ENCODE measurements at regions not wholly inside any gene's neighbourhood (a gene's known extent, or its start where the extent isn't known, plus 50 kb on each side); places are given as distances from the start of the nearest gene placed in this dataset.

DNA sequence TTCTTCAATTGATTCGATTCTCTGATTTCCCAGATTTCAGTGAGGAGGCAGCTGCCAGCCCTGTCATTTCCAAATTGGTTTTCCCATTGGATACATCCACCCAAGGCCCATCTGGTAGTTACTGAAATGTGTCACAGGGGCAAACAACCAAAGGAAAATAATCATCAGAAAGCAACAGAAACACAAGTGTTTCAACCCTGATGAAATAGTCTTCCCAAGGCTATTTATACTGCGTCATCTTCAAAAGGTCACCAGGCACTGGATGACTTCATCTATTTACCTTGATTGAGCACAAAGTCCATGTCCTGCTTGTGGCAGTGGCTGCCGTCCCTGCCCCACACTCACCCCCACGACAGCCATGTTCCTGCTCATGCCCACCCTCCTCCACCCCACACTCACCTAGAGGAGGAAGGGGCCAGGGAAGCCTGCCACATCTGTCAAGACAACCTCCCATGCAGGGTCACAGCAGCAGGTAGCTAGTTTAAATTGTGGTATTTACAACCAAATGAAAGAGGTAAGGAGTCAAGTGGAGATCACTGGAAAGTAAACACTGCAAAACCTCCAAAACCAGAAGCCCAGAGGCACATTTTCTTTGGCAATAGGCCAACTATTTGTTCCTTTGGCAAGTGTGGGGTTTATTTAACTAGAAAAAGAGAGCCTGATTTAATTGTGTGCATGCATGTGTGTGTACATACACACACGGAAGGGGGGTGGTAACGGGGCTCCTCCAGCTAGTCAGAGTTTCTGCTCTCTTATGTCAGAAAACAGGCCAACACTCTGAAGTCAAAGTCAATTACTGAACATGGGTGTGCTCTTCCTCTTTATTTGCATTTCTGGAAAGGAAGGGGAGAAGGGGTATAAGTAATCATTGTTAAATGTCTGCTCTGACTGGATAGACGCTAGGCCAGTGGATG is 49.5 kb upstream of the RAB4A start (continued):
- TF ChIP-seq NR2F2 (IDR thresholded peaks at IDR 0.05; ENCODE audit: borderline replicate concordance, low read depth) (peak; percentile 85), ZFP36L2 (CRISPR knock-in tag; IDR thresholded peaks at IDR 0.05) (no peak), SNRNP70 (IDR thresholded peaks at IDR 0.05; ENCODE audit: low read depth, low read length) (no peak), ZNF790 (CRISPR knock-in tag; IDR thresholded peaks at IDR 0.05; ENCODE audit: borderline replicate concordance) (no peak), KLF16 (CRISPR knock-in tag; IDR thresholded peaks at IDR 0.05) (peak in 1 of 2 experiments; percentile 93; a peak in 2 of 4 replicates), HMG20A (CRISPR knock-in tag; IDR thresholded peaks at IDR 0.05; ENCODE audit: borderline replicate concordance) (peak; percentile 75), MIER3 (CRISPR knock-in tag; IDR thresholded peaks at IDR 0.05; ENCODE audit: borderline replicate concordance) (peak; percentile 80), FOXJ3 (CRISPR knock-in tag; IDR thresholded peaks at IDR 0.05; ENCODE audit: borderline replicate concordance) (peak; percentile 96), NR2F1 (CRISPR knock-in tag; IDR thresholded peaks at IDR 0.05) (peak; percentile 63 to 80; a peak in 3 of 4 replicates), GABPA (IDR thresholded peaks at IDR 0.05; ENCODE audit: low read depth, low read length) (no peak), GABPA (CRISPR knock-in tag; IDR thresholded peaks at IDR 0.05; ENCODE audit: low read depth) (no peak; the same call in 1 of the 2 replicates), ATF1 (CRISPR knock-in tag; IDR thresholded peaks at IDR 0.05) (peak; percentile 78), TBP (CRISPR knock-in tag; IDR thresholded peaks at IDR 0.05) (no peak), NAIF1 (CRISPR knock-in tag; IDR thresholded peaks at IDR 0.05; ENCODE audit: borderline replicate concordance) (peak; percentile 42; the same call in 1 of the 2 replicates), FOXC1 (CRISPR knock-in tag; IDR thresholded peaks at IDR 0.05; ENCODE audit: borderline replicate concordance) (peak; percentile 85), ZKSCAN1 (IDR thresholded peaks at IDR 0.05; ENCODE audit: low read length) (no peak), ZNF274 (CRISPR knock-in tag; IDR thresholded peaks at IDR 0.05) (peak; percentile 48; the same call in 1 of the 2 replicates), NRL (CRISPR knock-in tag; IDR thresholded peaks at IDR 0.05; ENCODE audit: borderline replicate concordance) (no peak), ISL2 (CRISPR knock-in tag; IDR thresholded peaks at IDR 0.05) (peak; percentile 91), POGZ (CRISPR knock-in tag; IDR thresholded peaks at IDR 0.05) (peak; percentile 98), KDM5B (CRISPR knock-in tag; IDR thresholded peaks at IDR 0.05; ENCODE audit: borderline replicate concordance) (peak; percentile 54; the same call in 1 of the 2 replicates), ZNF660 (CRISPR knock-in tag; IDR thresholded peaks at IDR 0.05; ENCODE audit: borderline replicate concordance, low read depth) (no peak)
- TF ChIP-seq, protein P1, sequence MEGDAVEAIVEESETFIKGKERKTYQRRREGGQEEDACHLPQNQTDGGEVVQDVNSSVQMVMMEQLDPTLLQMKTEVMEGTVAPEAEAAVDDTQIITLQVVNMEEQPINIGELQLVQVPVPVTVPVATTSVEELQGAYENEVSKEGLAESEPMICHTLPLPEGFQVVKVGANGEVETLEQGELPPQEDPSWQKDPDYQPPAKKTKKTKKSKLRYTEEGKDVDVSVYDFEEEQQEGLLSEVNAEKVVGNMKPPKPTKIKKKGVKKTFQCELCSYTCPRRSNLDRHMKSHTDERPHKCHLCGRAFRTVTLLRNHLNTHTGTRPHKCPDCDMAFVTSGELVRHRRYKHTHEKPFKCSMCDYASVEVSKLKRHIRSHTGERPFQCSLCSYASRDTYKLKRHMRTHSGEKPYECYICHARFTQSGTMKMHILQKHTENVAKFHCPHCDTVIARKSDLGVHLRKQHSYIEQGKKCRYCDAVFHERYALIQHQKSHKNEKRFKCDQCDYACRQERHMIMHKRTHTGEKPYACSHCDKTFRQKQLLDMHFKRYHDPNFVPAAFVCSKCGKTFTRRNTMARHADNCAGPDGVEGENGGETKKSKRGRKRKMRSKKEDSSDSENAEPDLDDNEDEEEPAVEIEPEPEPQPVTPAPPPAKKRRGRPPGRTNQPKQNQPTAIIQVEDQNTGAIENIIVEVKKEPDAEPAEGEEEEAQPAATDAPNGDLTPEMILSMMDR (CRISPR knock-in tag; IDR thresholded peaks at IDR 0.05): no peak; the same call in 1 of the 2 replicates
- TF ChIP-seq, protein P2, sequence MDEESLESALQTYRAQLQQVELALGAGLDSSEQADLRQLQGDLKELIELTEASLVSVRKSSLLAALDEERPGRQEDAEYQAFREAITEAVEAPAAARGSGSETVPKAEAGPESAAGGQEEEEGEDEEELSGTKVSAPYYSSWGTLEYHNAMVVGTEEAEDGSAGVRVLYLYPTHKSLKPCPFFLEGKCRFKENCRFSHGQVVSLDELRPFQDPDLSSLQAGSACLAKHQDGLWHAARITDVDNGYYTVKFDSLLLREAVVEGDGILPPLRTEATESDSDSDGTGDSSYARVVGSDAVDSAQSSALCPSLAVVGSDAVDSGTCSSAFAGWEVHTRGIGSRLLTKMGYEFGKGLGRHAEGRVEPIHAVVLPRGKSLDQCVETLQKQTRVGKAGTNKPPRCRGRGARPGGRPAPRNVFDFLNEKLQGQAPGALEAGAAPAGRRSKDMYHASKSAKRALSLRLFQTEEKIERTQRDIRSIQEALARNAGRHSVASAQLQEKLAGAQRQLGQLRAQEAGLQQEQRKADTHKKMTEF (CRISPR knock-in tag; IDR thresholded peaks at IDR 0.05): peak; percentile 91
- TF ChIP-seq, protein P3, sequence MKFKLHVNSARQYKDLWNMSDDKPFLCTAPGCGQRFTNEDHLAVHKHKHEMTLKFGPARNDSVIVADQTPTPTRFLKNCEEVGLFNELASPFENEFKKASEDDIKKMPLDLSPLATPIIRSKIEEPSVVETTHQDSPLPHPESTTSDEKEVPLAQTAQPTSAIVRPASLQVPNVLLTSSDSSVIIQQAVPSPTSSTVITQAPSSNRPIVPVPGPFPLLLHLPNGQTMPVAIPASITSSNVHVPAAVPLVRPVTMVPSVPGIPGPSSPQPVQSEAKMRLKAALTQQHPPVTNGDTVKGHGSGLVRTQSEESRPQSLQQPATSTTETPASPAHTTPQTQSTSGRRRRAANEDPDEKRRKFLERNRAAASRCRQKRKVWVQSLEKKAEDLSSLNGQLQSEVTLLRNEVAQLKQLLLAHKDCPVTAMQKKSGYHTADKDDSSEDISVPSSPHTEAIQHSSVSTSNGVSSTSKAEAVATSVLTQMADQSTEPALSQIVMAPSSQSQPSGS (CRISPR knock-in tag; IDR thresholded peaks at IDR 0.05): peak; percentile 100

Measured in HepG2 (cell line).